K562 (cell line): ENCODE measurements at regions not wholly inside any gene's neighbourhood (a gene's known extent, or its start where the extent isn't known, plus 50 kb on each side); places are given as distances from the start of the nearest gene placed in this dataset.

Experiments
- ATAC-seq: fragments of 200-7000 bp; cut with Tn5 transposase; 3 replicates; pipeline ENCODE4 v1.9.1; 2020; ENCODE audit warnings: moderate library complexity
- BruUV-seq: library from RNA; stranded (reverse); fragments of 400-500 nt; replicated peaks from 2 replicates; lab custom pipeline; 2021; lab: Mats Ljungman, UMichigan
- CTCF ChIA-PET: fragments of 300-600 bp; formaldehyde crosslinking; extraction: SDS; loops from one replicate; lab custom pipeline; 2021; ENCODE audit warnings: low intra/inter-chr PET ratio; lab: Yijun Ruan, JAX
- POLR2A ChIA-PET: fragments of 300-600, 350-650 bp; sonication (Branson Sonifier 250); formaldehyde crosslinking; extraction: SDS; loops from one replicate; lab custom pipeline; 2021; ENCODE audit warnings: antibody characterized with exemption, inconsistent platforms; lab: Yijun Ruan, JAX
- DNase-seq, 4 experiments: peaks; one replicate each; pipeline versions ENCODE4 v3.0.0 to v3.0.0-alpha.2; 2011 to 2018; ENCODE audit warnings: low spot score in 3 of 4, mixed read lengths in 3 of 4; ENCODE audit errors: extremely low read depth in 1 of 4
- FAIRE-seq: peaks from 2 replicates; lab custom pipeline; 2011; peaks lifted over from hg19 to GRCh38; lab: Jason Lieb, UNC
- H2AFZ ChIP-seq: 2 replicates; pipeline ENCODE4 v1.6.0; 2011; ENCODE audit warnings: low read depth, low read length, control low read depth, inconsistent platforms
- H3K27ac ChIP-seq: fragments of 200-600 bp; 3 replicates; pipeline ENCODE4 v1.8.0; 2011; ENCODE audit warnings: low read depth, mild to moderate bottlenecking, control low read depth, inconsistent platforms, low read length, moderate library complexity, mixed read lengths; ENCODE audit errors: extremely low read depth
- H3K27me3 ChIP-seq, 2 experiments: fragments of 300-600 bp in 1 of 2; 2 replicates in 1 of 2; 3 replicates in 1 of 2; pipeline versions ENCODE4 v1.6.0 to v1.8.0; 2011; ENCODE audit warnings: inconsistent platforms in 2 of 2, low read length in 2 of 2, mild to moderate bottlenecking in 1 of 2, mixed read lengths in 1 of 2, moderate library complexity in 1 of 2; ENCODE audit not compliant: control insufficient read depth in 2 of 2, insufficient read depth in 2 of 2
- H3K36me3 ChIP-seq: fragments of 300-600 bp; 3 replicates; pipeline ENCODE4 v1.8.0; 2011; ENCODE audit warnings: mild to moderate bottlenecking, low read length, inconsistent platforms; ENCODE audit not compliant: control insufficient read depth, insufficient read depth
- H3K4me1 ChIP-seq, 2 experiments: fragments of 200-600 bp in 1 of 2; replicated peaks in 1 of 2; 2 replicates in 1 of 2; 3 replicates in 1 of 2; pipeline versions ENCODE4 v1.5.1 to v1.8.0; 2011; ENCODE audit warnings: inconsistent platforms in 2 of 2, low read length in 2 of 2, mild to moderate bottlenecking in 1 of 2, mixed read lengths in 1 of 2, moderate library complexity in 1 of 2; ENCODE audit not compliant: control insufficient read depth in 2 of 2, insufficient read depth in 2 of 2
- H3K4me2 ChIP-seq: 2 replicates; pipeline ENCODE4 v1.6.1; 2011; ENCODE audit warnings: low read length, control low read depth, inconsistent platforms, mixed read lengths; ENCODE audit not compliant: insufficient read depth
- H3K4me3 ChIP-seq: fragments of 200-600 bp; sonication (generic), shearing (Covaris generic); 2 replicates; pipeline ENCODE4 v1.5.1; 2016; ENCODE audit warnings: control low read depth, inconsistent platforms
- H3K79me2 ChIP-seq: fragments of 200-600 bp; 3 replicates; pipeline ENCODE4 v1.8.0; 2011; ENCODE audit warnings: low read length, inconsistent platforms; ENCODE audit not compliant: control insufficient read depth, insufficient read depth
- H3K9ac ChIP-seq, 2 experiments: 2 replicates each; pipeline versions ENCODE4 v1.6.0 to v1.6.1; 2011; ENCODE audit warnings: low read depth in 2 of 2, low read length in 2 of 2, control low read depth in 1 of 2, inconsistent platforms in 1 of 2, mild to moderate bottlenecking in 1 of 2, mixed read lengths in 1 of 2; ENCODE audit not compliant: insufficient read depth in 1 of 2
- H3K9me1 ChIP-seq: one replicate; pipeline ENCODE4 v1.6.0; 2011; ENCODE audit warnings: inconsistent platforms, mild to moderate bottlenecking, low read length, moderate library complexity; ENCODE audit not compliant: control insufficient read depth, insufficient read depth
- H3K9me3 ChIP-seq: replicated peaks from 2 replicates; pipeline ENCODE4 v1.5.1; 2011; ENCODE audit warnings: low read depth, low read length, inconsistent platforms; ENCODE audit not compliant: control insufficient read depth, insufficient read depth
- H4K20me1 ChIP-seq: replicated peaks from 2 replicates; pipeline ENCODE4 v1.6.1; 2011; ENCODE audit warnings: low read length, inconsistent platforms, mixed read lengths; ENCODE audit not compliant: control insufficient read depth, insufficient read depth
- CREB1 ChIP-seq, 2 experiments: sonication (generic) in 1 of 2; formaldehyde crosslinking in 1 of 2; IDR thresholded peaks; 2 replicates each; pipeline versions ENCODE4 v1.6.1 to v1.8.0; 2012 to 2022; ENCODE audit warnings: inconsistent platforms in 1 of 2, mild to moderate bottlenecking in 1 of 2, missing genetic modification reagents in 1 of 2, moderate library complexity in 1 of 2
- KLF1 ChIP-seq: fragments of 450-650 bp; IDR thresholded peaks from 2 replicates; pipeline ENCODE4 v1.6.1; 2016; ENCODE audit warnings: missing genetic modification characterization, missing compliant biosample characterization
- NCOR1 ChIP-seq: fragments of 450-650 bp; IDR thresholded peaks from 2 replicates; pipeline ENCODE4 v1.6.1; 2016; ENCODE audit warnings: mild to moderate bottlenecking, moderate library complexity
- NRF1 ChIP-seq, 2 experiments: fragments of 450-650 bp; IDR thresholded peaks in 1 of 2; conservative IDR thresholded peaks in 1 of 2; 2 replicates each; pipeline ENCODE4 v1.6.1; 2014; ENCODE audit warnings: mild to moderate bottlenecking in 2 of 2
- REST ChIP-seq, 2 experiments: fragments of 450-650 bp; formaldehyde crosslinking in 1 of 2; IDR thresholded peaks; 2 replicates each; pipeline versions ENCODE4 v1.4.0 to v1.6.1; 2014 to 2020; ENCODE audit warnings: mild to moderate bottlenecking in 2 of 2, borderline replicate concordance in 1 of 2, low read depth in 1 of 2
- ZNF12 ChIP-seq: sonication (generic); formaldehyde crosslinking; IDR thresholded peaks from 2 replicates; pipeline ENCODE4 v1.4.0; 2020; ENCODE audit warnings: mild to moderate bottlenecking, missing genetic modification reagents
- ZNF316 ChIP-seq: fragments of 450-650 bp; IDR thresholded peaks from 2 replicates; pipeline ENCODE4 v1.6.1; 2016
- WGBS: fragments of 100-300 bp; shearing (Covaris generic); methylation state at CpG from one replicate; pipeline ENCODE4 v1.1.6; 2016; ENCODE audit warnings: low coverage, mixed read lengths; ENCODE audit not compliant: insufficient coverage; ENCODE audit errors: missing lambda C conversion rate; 5-methylcytosine and 5-hydroxymethylcytosine counted together
- in situ Hi-C: fragments of 300-500 bp; cut with MboI; formaldehyde crosslinking; loops from 4 replicates; pipeline ENCODE4 v1.15.0; 2018; ENCODE audit warnings: inconsistent platforms, mixed read lengths
- intact Hi-C: fragments of 100-400 bp; cut with micrococcal nuclease; formaldehyde crosslinking; loops from 2 replicates; pipeline ENCODE4 v1.14.2; 2022

DNA sequence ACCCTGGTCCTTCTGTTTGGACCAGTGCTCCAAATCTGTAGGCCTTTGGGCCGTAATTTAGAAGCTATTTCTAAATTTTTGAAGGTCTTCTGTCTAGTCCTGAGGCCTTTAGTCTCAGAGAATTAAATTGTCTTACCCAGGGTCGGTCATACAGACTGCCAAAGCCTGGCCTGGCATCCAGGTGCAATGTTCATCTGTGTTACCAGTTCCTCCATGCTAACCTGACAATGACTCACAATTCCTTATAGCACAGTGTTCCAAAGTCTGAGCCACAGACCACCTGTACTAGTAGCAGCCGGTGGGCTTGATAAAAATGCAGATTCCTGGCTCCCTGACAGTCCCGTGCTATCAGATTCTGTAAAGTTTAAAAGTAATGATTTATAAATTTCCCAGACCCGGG, 77.7 kb upstream of the MAP4K3 start:
- no peak overlapping the region for H3K4me2 ChIP-seq
- FAIRE-seq = no peak

GRCh38 chr2:39515273-39515896, 78.3 kb upstream of the MAP4K3 start:
- ATAC-seq = peak; percentile 62
- H3K4me3 ChIP-seq = no peak overlapping the region
- in situ Hi-C loops (no loop called here), intact Hi-C loops (loop anchor here (10.0 kb wide), 1 partner anchor 281 kb away; no protein-coding TSS in a partner anchor)
- H3K27ac ChIP-seq = no peak overlapping the region
- H3K9ac ChIP-seq = no peak overlapping the region
- H3K4me2 ChIP-seq = peak overlapping the region; percentile 40; the same call in 1 of the 2 replicates
- DNase-seq = peak; percentile 30 to 79 (median 51)
- H3K4me1 ChIP-seq = peaks cover 27 to 53% of the 10 kb centered on the region in 2 experiments
- no peaks in the 10 kb centered on the region for H3K79me2 ChIP-seq
- POLR2A ChIA-PET = interaction anchor here (0.6 to 1.5 kb wide), 2 partner anchors 13 to 665 kb away, joined by 3 to 4 read pairs; no protein-coding TSS in a partner anchor
- no peaks in the 10 kb centered on the region for H3K27me3 ChIP-seq
- BruUV-seq = no TSS peak
- H3K36me3 ChIP-seq = no peaks in the 10 kb centered on the region
- H2AFZ ChIP-seq = peak overlapping the region; percentile 51; the same call in 1 of the 2 replicates
- WGBS = 12% methylated on average over 9 of the region's 9 CpGs
- no peaks in the 10 kb centered on the region for H3K9me1 ChIP-seq
- H4K20me1 ChIP-seq = no peaks in the 10 kb centered on the region
- no peaks in the 10 kb centered on the region for H3K9me3 ChIP-seq
- peak; percentile 78 for FAIRE-seq
- CTCF ChIA-PET = no interaction called here
- TF ChIP-seq REST (IDR thresholded peaks at IDR 0.05; ENCODE audit: borderline replicate concordance) = peak; percentile 27; the same call in 1 of the 2 replicates
- no peak for TF ChIP-seq REST (CRISPR knock-in tag; IDR thresholded peaks at IDR 0.05; ENCODE audit: low read depth)
- peak; percentile 11; the same call in 1 of the 2 replicates for TF ChIP-seq CREB1 (IDR thresholded peaks at IDR 0.05)
- no peak for TF ChIP-seq CREB1 (CRISPR knock-in tag; IDR thresholded peaks at IDR 0.05)
- TF ChIP-seq NCOR1 = peak; percentile 80
- no peak for TF ChIP-seq NRF1 (conservative IDR thresholded peaks at IDR 0.05 in 1 of 2, IDR thresholded peaks at IDR 0.05 in 1 of 2)

More for the DNA sequence above, 77.7 kb upstream of the MAP4K3 start:
- Histone ChIP-seq H3K4me1 (peaks cover 27 to 53% of the 10 kb centered on the region in 2 experiments), H3K9me1 (no peaks in the 10 kb centered on the region), H3K36me3 (no peaks in the 10 kb centered on the region), H3K4me3 (no peak overlapping the region), H3K27me3 (no peaks in the 10 kb centered on the region), H4K20me1 (no peaks in the 10 kb centered on the region), H3K9me3 (no peaks in the 10 kb centered on the region), H2AFZ (0 out of 2 replicates have a peak overlapping the region, but pooled peaks have one; percentile 51), H3K9ac (no peak overlapping the region), H3K79me2 (no peaks in the 10 kb centered on the region), H3K27ac (no peak overlapping the region)
- DNase-seq (no peak), ATAC-seq (no peak)
- in situ Hi-C loops = no loop called here
- ChIA-PET CTCF (no interaction called here), POLR2A (no interaction called here)
- 50% methylated on average over 5 of the region's 5 CpGs for WGBS
- intact Hi-C loops = loop anchor here (5.0 to 10.0 kb wide), 2 partner anchors 82 to 280 kb away; no protein-coding TSS in a partner anchor
- no peak for TF ChIP-seq ZNF316
- TF ChIP-seq KLF1 (tag) = no peak
- TF ChIP-seq ZNF12 (CRISPR knock-in tag) = 0 out of 2 replicates have a peak, but pooled peaks have one; percentile 36
- no TSS peak for BruUV-seq
